ENCODE measurements at regions not wholly inside any gene's neighbourhood (a gene's known extent, or its start where the extent isn't known, plus 50 kb on each side); places are given as distances from the start of the nearest gene placed in this dataset.

DNA sequence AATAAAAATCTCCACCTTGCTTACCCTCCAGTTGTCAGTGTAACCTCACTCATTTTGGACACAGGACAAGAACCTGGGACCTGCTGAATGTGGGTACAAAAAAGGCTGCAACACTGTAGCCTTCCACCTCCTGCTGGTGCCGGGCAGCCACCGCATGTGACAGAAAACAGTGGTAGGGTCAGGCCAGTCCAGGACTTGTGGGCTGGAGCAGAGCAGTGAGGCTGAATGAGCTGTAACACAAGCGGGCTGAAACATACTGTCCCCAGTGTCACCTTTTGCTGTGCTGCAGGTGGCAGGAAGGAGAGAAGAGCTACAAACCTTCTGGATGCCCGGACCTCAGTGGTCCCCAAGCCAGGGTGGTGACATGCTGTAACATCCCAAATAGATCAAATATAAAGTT, 465.4 kb upstream of the FOXG1 start:
- TF ChIP-seq, protein P1, sequence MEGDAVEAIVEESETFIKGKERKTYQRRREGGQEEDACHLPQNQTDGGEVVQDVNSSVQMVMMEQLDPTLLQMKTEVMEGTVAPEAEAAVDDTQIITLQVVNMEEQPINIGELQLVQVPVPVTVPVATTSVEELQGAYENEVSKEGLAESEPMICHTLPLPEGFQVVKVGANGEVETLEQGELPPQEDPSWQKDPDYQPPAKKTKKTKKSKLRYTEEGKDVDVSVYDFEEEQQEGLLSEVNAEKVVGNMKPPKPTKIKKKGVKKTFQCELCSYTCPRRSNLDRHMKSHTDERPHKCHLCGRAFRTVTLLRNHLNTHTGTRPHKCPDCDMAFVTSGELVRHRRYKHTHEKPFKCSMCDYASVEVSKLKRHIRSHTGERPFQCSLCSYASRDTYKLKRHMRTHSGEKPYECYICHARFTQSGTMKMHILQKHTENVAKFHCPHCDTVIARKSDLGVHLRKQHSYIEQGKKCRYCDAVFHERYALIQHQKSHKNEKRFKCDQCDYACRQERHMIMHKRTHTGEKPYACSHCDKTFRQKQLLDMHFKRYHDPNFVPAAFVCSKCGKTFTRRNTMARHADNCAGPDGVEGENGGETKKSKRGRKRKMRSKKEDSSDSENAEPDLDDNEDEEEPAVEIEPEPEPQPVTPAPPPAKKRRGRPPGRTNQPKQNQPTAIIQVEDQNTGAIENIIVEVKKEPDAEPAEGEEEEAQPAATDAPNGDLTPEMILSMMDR (IDR thresholded peaks at IDR 0.05; ENCODE audit: low read depth, low read length, poor library complexity, severe bottlenecking) = no peak
- no peak for TF ChIP-seq EZH2phosphoT487 (IDR thresholded peaks at IDR 0.05; ENCODE audit: borderline replicate concordance, low read length)

All from DOHH2 (cell line).